ENCODE measurements at regions not wholly inside any gene's neighbourhood (a gene's known extent, or its start where the extent isn't known, plus 50 kb on each side); places are given as distances from the start of the nearest gene placed in this dataset.

- in situ Hi-C loops (cut with HindIII; ENCODE audit: low pct_ligation_motif_present, low pct_unique_long_range_greater_than_20kb, low sequenced_read_pairs): no loop called here
- DNase-seq: no peak
Observed at GRCh38 chr1:208393826-208394225, 149.6 kb upstream of the PLXNA2 start.

DNA sequence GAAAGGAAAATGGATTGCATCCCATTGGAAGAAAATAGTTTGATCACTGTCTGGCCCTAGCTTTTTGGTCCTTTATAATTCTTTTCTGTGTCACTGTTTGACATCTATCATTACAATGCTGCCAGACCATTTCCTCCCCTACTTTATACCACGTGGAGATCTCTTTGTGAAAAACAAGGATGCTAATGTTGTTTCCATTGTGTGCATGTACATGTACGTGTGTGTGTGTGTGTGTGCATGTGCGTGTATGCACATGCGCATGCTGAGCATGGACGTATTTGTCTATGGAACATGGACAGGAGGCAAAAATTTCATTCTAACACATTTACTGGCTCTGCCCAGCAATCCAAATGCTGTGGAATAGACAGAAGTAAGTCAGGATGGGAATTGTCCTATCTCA, 153.1 kb upstream of the PLXNA2 start:
- in situ Hi-C loops (cut with HindIII; ENCODE audit: low pct_ligation_motif_present, low pct_unique_long_range_greater_than_20kb, low sequenced_read_pairs): no loop called here
- no peak for DNase-seq

GRCh38 chr1:208405014-208405413, 160.8 kb upstream of the PLXNA2 start:
- no peak for DNase-seq
- in situ Hi-C loops (cut with HindIII; ENCODE audit: low pct_ligation_motif_present, low pct_unique_long_range_greater_than_20kb, low sequenced_read_pairs): no loop called here

DNA sequence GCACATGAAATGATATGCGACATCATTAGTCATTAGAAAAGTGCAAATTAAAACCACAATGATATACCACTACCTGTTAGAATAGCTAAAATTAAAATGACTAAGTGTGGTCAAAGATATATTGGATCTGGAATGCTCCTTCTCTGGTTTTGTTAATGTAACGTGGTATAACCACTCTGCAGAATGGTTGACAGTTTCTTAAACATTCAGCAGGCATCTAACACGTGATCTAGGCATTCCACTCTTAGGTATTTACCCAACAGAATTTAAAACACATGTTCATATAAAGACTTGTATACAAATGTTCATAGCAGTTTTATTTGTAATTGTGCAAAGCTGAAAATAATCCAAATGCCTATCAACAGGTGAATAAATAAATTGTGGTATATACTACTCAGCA, 165.0 kb upstream of the PLXNA2 start:
- in situ Hi-C loops (cut with HindIII; ENCODE audit: low pct_ligation_motif_present, low pct_unique_long_range_greater_than_20kb, low sequenced_read_pairs): no loop called here
- no peak for DNase-seq

DNA sequence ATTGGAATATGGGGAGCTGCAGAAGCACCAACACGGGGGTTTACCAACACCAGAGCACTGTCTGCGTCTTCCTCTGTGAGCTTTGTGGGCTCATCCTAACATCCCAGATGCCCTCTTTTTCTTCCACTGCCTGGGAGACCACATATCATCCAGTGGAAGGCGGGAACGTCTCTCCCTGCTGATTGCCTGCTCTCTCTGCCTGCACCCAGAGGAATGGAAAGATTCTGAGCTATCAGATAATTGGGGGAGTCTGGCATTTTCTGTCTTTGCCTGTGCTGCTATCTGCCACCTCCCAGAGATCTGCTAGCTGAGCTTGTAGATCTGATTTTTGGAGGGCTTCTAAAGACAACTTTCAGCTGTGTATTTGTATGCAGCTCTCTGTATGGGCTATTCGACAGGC, 166.2 kb upstream of the PLXNA2 start:
- in situ Hi-C loops (cut with HindIII; ENCODE audit: low pct_ligation_motif_present, low pct_unique_long_range_greater_than_20kb, low sequenced_read_pairs): no loop called here
- no peak for DNase-seq

GRCh38 chr1:208413006-208413405, 168.8 kb upstream of the PLXNA2 start:
- in situ Hi-C loops (cut with HindIII; ENCODE audit: low pct_ligation_motif_present, low pct_unique_long_range_greater_than_20kb, low sequenced_read_pairs): no loop called here
- DNase-seq: no peak

- DNase-seq: no peak
- in situ Hi-C loops (cut with HindIII; ENCODE audit: low pct_ligation_motif_present, low pct_unique_long_range_greater_than_20kb, low sequenced_read_pairs): no loop called here
Observed at GRCh38 chr1:208418667-208419066, 174.5 kb upstream of the PLXNA2 start.

DNA sequence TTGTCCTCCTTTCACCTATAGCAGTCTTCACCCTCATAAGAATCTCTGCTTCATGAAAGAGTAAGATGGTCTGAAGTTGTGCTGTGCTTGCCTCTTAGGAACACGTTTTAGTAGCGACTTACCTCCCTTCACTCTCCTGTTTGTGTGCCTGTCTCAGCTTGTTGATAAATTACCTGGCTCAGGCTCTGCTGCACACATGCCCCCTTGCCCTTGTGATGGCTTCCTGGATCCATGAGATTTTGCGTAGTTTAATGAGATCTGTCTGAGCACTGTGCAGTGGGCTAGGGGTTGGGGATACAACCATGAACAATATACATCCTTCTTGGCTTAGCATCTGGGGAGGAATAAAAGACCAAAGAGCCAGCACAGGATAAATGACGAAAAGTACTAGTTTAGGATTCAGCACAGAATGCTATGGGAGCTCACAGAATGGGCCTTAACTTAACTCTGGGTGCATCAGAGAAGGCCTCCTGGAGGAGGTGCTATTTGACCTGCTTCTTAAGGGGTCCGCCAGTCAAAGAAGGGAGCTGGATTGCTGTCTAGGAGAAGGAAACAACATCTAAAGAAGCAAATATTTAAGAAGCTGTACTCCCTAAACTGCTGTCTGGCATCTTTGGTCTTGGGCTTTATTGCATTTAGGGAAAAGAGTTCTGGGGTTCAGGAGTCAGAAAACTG, 175.7 kb upstream of the PLXNA2 start:
- in situ Hi-C loops (cut with HindIII; ENCODE audit: low pct_ligation_motif_present, low pct_unique_long_range_greater_than_20kb, low sequenced_read_pairs): no loop called here
- DNase-seq: no peak

- in situ Hi-C loops (cut with HindIII; ENCODE audit: low pct_ligation_motif_present, low pct_unique_long_range_greater_than_20kb, low sequenced_read_pairs): no loop called here
- DNase-seq: no peak
Observed at GRCh38 chr1:208420696-208421095, 176.5 kb upstream of the PLXNA2 start.

- DNase-seq: no peak
- in situ Hi-C loops (cut with HindIII; ENCODE audit: low pct_ligation_motif_present, low pct_unique_long_range_greater_than_20kb, low sequenced_read_pairs): no loop called here
Observed at GRCh38 chr1:208421486-208421885, 177.3 kb upstream of the PLXNA2 start.

DNA sequence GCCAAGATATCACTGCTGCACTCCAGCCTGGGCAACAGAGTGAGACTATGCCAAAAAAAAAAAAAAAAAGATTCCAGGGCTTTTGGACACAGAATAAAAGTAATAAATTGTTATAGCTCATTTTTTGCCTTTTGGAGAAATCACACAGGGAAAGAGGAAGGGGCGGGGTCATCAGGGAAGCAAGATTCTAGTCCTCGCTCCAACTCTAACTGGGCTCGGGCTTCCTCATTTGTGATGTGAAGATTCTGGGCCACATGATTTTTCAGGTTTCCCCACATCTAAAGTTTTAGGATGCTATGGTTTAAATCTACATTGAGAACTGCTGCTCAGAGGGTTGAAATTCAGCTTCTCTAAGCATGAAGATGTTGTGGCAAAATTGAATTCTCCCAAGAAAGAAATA, 179.3 kb upstream of the PLXNA2 start:
- in situ Hi-C loops (cut with HindIII; ENCODE audit: low pct_ligation_motif_present, low pct_unique_long_range_greater_than_20kb, low sequenced_read_pairs): no loop called here
- DNase-seq: no peak

- in situ Hi-C loops (cut with HindIII; ENCODE audit: low pct_ligation_motif_present, low pct_unique_long_range_greater_than_20kb, low sequenced_read_pairs): no loop called here
- DNase-seq: no peak
Observed at GRCh38 chr1:208425096-208425495, 180.9 kb upstream of the PLXNA2 start.

DNA sequence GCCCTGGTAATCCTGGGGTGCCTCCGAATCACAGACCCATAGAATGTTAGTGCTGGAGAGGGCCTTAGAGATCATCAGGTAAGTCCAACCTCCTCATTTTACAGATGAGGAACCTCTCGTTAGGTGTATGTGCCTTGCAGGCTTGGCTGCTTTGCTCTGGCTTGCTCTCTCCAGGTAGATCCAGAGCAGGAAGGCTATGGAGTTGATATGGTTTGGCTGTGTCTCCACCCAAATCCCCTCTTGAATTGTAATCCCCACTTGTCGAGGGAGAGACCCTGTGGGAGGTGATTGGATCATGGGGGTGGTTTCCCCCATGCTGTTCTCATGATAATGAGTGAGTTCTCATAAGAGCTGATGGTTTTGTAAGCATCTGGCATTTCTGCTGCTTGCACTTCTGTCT, 186.0 kb upstream of the PLXNA2 start:
- in situ Hi-C loops (cut with HindIII; ENCODE audit: low pct_ligation_motif_present, low pct_unique_long_range_greater_than_20kb, low sequenced_read_pairs): no loop called here
- DNase-seq: no peak

- in situ Hi-C loops (cut with HindIII; ENCODE audit: low pct_ligation_motif_present, low pct_unique_long_range_greater_than_20kb, low sequenced_read_pairs): no loop called here
- DNase-seq: no peak
Observed at GRCh38 chr1:208431721-208432120, 187.5 kb upstream of the PLXNA2 start.

DNA sequence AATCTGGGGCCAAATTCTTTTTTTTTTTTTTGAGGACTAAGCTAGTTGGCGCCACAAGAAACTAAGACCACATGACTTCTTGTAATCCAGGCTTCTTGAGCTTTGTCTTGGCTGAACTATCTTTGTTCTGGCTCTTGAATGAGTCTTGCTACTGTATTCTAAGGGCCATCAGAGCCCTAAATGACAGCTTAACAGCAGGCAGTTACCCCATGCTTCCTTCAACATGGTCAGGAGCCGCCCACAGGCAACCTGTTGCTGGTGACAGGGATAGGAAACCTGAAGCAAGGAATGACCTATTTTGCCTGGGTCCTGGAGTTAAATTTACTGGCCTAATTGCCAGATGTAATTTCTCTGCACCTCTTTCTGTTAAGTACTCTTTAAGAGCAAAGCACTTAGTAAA, 188.2 kb upstream of the PLXNA2 start:
- in situ Hi-C loops (cut with HindIII; ENCODE audit: low pct_ligation_motif_present, low pct_unique_long_range_greater_than_20kb, low sequenced_read_pairs): no loop called here
- DNase-seq: no peak

DNA sequence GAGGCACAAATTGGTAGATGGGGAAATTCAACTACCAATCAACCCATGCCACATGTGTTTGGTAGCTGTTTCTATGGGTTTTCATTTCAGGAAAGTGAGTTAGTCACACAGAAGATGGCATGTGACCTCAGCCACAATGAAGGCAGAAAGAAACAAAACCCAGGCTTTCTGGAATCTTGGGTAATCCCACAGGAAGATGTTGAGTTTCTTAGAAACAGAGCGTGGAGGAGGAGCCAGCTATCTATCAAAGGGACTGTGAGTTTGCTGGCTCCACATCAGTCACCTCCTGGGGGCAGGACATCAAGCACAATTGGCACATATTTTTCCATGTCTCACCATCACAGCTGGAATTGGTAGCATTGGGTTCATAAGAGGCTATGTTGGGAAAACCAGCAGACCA, 188.9 kb upstream of the PLXNA2 start:
- DNase-seq: no peak
- in situ Hi-C loops (cut with HindIII; ENCODE audit: low pct_ligation_motif_present, low pct_unique_long_range_greater_than_20kb, low sequenced_read_pairs): no loop called here

- in situ Hi-C loops (cut with HindIII; ENCODE audit: low pct_ligation_motif_present, low pct_unique_long_range_greater_than_20kb, low sequenced_read_pairs): no loop called here
Observed at GRCh38 chr1:208433971-208434370, 189.8 kb upstream of the PLXNA2 start.

GRCh38 chr1:208437401-208437800, 193.2 kb upstream of the PLXNA2 start:
- peak; percentile 8 for DNase-seq
- in situ Hi-C loops (cut with HindIII; ENCODE audit: low pct_ligation_motif_present, low pct_unique_long_range_greater_than_20kb, low sequenced_read_pairs): no loop called here

More at GRCh38 chr1:208433971-208434370, 189.8 kb upstream of the PLXNA2 start:
- DNase-seq: no peak

- in situ Hi-C loops (cut with HindIII; ENCODE audit: low pct_ligation_motif_present, low pct_unique_long_range_greater_than_20kb, low sequenced_read_pairs): no loop called here
- DNase-seq: no peak
Observed at GRCh38 chr1:208438112-208438699, 194.0 kb upstream of the PLXNA2 start.

- DNase-seq: no peak
- in situ Hi-C loops (cut with HindIII; ENCODE audit: low pct_ligation_motif_present, low pct_unique_long_range_greater_than_20kb, low sequenced_read_pairs): no loop called here
Observed at GRCh38 chr1:208445758-208446203, 201.6 kb upstream of the PLXNA2 start.
